ENCODE measurements at regions not wholly inside any gene's neighbourhood (a gene's known extent, or its start where the extent isn't known, plus 50 kb on each side); places are given as distances from the start of the nearest gene placed in this dataset.

GRCh38 chr3:80806673-80807072 is 954.8 kb downstream of the GBE1 start:
- TF ChIP-seq CTCF (conservative IDR thresholded peaks at IDR 0.05) = no peak
- H3K27ac ChIP-seq = no peak overlapping the region

GRCh38 chr3:80788914-80789313 is 972.5 kb downstream of the GBE1 start:
- no peak overlapping the region for H3K27ac ChIP-seq
- TF ChIP-seq CTCF (conservative IDR thresholded peaks at IDR 0.05) = no peak

GRCh38 chr3:80785875-80786274 is 975.6 kb downstream of the GBE1 start:
- H3K27ac ChIP-seq = no peak overlapping the region
- TF ChIP-seq CTCF (conservative IDR thresholded peaks at IDR 0.05) = no peak

GRCh38 chr3:80785475-80785874 is 976.0 kb downstream of the GBE1 start:
- peak; percentile 61 for TF ChIP-seq CTCF (conservative IDR thresholded peaks at IDR 0.05)
- H3K27ac ChIP-seq = no peak overlapping the region

GRCh38 chr3:80771085-80771484 is 990.4 kb downstream of the GBE1 start:
- TF ChIP-seq CTCF (conservative IDR thresholded peaks at IDR 0.05) = no peak
- peak overlapping the region; percentile 96 for H3K27ac ChIP-seq

GRCh38 chr3:80770106-80771074 is 991.1 kb downstream of the GBE1 start:
- no peak for TF ChIP-seq CTCF (conservative IDR thresholded peaks at IDR 0.05)
- H3K27ac ChIP-seq = peak overlapping the region; percentile 96

- peak overlapping the region; percentile 96 for H3K27ac ChIP-seq
- no peak for TF ChIP-seq CTCF (conservative IDR thresholded peaks at IDR 0.05)
Observed at GRCh38 chr3:80769683-80770082, 991.8 kb downstream of the GBE1 start.
